Activated naive CD4-positive, alpha-beta T cell treated with anti-CD3 and anti-CD28 coated beads, Interleukin-2, amount 50 U/mL, for 16 hours (primary cell): ENCODE measurements at regions not wholly inside any gene's neighbourhood (a gene's known extent, or its start where the extent isn't known, plus 50 kb on each side); places are given as distances from the start of the nearest gene placed in this dataset.
"Not testable (repeated sequence)": the region's sequence is repeated elsewhere in the genome, so short reads cannot be mapped to it uniquely, and the experiment has no call there.

Experiments
- DNase-seq: peaks from one replicate; pipeline ENCODE4 v3.0.0-alpha.2; 2020

- DNase-seq: no peak
Observed at GRCh38 chr14:89484051-89484844, 67.2 kb upstream of the FOXN3 start.

- DNase-seq: no peak
Observed at GRCh38 chr14:89481196-89481595, 64.2 kb upstream of the FOXN3 start.

- DNase-seq: no peak
Observed at GRCh38 chr14:89480278-89480677, 63.2 kb upstream of the FOXN3 start.

- DNase-seq: no peak
Observed at GRCh38 chr14:89479802-89480201, 62.8 kb upstream of the FOXN3 start.

GRCh38 chr14:89477391-89477790 lies 60.4 kb upstream of the FOXN3 start:
- DNase-seq: no peak

GRCh38 chr14:89476354-89476896 lies 59.4 kb upstream of the FOXN3 start:
- no peak for DNase-seq

GRCh38 chr14:89474464-89474863 lies 57.4 kb upstream of the FOXN3 start:
- no peak for DNase-seq

GRCh38 chr14:89473989-89474388 lies 57.0 kb upstream of the FOXN3 start:
- DNase-seq: no peak

- no peak for DNase-seq
Observed at GRCh38 chr14:89473569-89473968, 56.5 kb upstream of the FOXN3 start.

- DNase-seq: no peak
Observed at GRCh38 chr14:89470401-89470800, 53.4 kb upstream of the FOXN3 start.

- DNase-seq: no peak
Observed at GRCh38 chr14:89469210-89470198, 52.5 kb upstream of the FOXN3 start.

GRCh38 chr14:89468566-89468965 lies 51.5 kb upstream of the FOXN3 start:
- DNase-seq: no peak

- DNase-seq: not testable (repeated sequence)
Observed at GRCh38 chr14:89468030-89468429, 51.0 kb upstream of the FOXN3 start.

- DNase-seq: no peak
Observed at GRCh38 chr14:89466944-89467343, 49.9 kb upstream of the FOXN3 start.
